ENCODE measurements at regions not wholly inside any gene's neighbourhood (a gene's known extent, or its start where the extent isn't known, plus 50 kb on each side); places are given as distances from the start of the nearest gene placed in this dataset.
A peak's percentile ranks its signal among the peaks of the same experiment; 100 is the strongest.

DNA sequence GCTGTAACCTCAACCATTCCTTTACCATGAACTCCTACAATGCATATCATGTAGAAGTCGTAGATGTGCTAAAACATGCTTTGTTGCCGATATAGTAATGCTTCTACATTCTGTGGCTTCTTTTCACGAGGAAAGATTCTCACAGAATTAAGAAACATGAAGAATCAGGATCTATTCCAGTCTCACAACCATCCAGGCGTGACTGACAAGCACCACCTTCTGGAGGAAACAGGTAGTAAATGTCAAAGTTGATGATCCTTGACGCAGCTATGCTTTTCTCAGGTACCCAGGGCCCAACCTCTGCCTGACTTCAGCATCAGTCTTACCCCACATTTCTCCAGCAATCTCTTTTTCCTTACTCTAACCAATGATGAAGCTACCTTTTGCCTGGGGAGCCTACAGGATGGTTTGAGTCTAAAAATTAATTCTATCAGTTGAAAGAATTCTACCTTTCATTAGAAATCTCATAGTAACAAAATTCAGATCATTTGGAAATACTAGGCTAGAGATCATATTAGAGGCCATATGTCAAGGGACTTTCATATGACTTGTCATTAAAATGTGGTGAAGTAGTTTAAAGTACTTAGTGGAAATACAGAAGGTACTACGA is 123.3 kb upstream of the RND3 start:
- Histone ChIP-seq H3K27me3 (replicated peaks; ENCODE audit: control insufficient read depth, insufficient read depth, low read length) (no peaks in the 10 kb centered on the region; the same call in 1 of the 2 replicates), H3K36me3 (ENCODE audit: control insufficient read depth, insufficient read depth, low read length) (no peaks in the 10 kb centered on the region), H3K4me3 (replicated peaks; ENCODE audit: low read depth, low read length) (no peak overlapping the region)
- TF ChIP-seq, protein P1, sequence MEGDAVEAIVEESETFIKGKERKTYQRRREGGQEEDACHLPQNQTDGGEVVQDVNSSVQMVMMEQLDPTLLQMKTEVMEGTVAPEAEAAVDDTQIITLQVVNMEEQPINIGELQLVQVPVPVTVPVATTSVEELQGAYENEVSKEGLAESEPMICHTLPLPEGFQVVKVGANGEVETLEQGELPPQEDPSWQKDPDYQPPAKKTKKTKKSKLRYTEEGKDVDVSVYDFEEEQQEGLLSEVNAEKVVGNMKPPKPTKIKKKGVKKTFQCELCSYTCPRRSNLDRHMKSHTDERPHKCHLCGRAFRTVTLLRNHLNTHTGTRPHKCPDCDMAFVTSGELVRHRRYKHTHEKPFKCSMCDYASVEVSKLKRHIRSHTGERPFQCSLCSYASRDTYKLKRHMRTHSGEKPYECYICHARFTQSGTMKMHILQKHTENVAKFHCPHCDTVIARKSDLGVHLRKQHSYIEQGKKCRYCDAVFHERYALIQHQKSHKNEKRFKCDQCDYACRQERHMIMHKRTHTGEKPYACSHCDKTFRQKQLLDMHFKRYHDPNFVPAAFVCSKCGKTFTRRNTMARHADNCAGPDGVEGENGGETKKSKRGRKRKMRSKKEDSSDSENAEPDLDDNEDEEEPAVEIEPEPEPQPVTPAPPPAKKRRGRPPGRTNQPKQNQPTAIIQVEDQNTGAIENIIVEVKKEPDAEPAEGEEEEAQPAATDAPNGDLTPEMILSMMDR (IDR thresholded peaks at IDR 0.05; ENCODE audit: insufficient read depth, low read length, poor library complexity, severe bottlenecking) = peak; percentile 49
- DNase-seq (ENCODE audit: extremely low read depth, insufficient read length) = no peak

- TF ChIP-seq, protein P1 (IDR thresholded peaks at IDR 0.05; ENCODE audit: insufficient read depth, low read length, poor library complexity, severe bottlenecking) = no peak
- H3K4me3 ChIP-seq (replicated peaks; ENCODE audit: low read depth, low read length) = no peak overlapping the region
- DNase-seq (ENCODE audit: extremely low read depth, insufficient read length) = no peak
- no peaks in the 10 kb centered on the region for H3K36me3 ChIP-seq (ENCODE audit: control insufficient read depth, insufficient read depth, low read length)
- no peaks in the 10 kb centered on the region; the same call in 1 of the 2 replicates for H3K27me3 ChIP-seq (replicated peaks; ENCODE audit: control insufficient read depth, insufficient read depth, low read length)
Observed at GRCh38 chr2:150609831-150610582, 122.5 kb upstream of the RND3 start.

- no peak overlapping the region for H3K4me3 ChIP-seq (replicated peaks; ENCODE audit: low read depth, low read length)
- no peaks in the 10 kb centered on the region for H3K27me3 ChIP-seq (replicated peaks; ENCODE audit: control insufficient read depth, insufficient read depth, low read length)
- H3K36me3 ChIP-seq (ENCODE audit: control insufficient read depth, insufficient read depth, low read length) = no peaks in the 10 kb centered on the region
- TF ChIP-seq, protein P1 (IDR thresholded peaks at IDR 0.05; ENCODE audit: insufficient read depth, low read length, poor library complexity, severe bottlenecking) = no peak
- no peak for DNase-seq (ENCODE audit: extremely low read depth, insufficient read length)
Observed at GRCh38 chr2:150608341-150608740, 120.9 kb upstream of the RND3 start.

- DNase-seq (ENCODE audit: extremely low read depth, insufficient read length) = no peak
- no peaks in the 10 kb centered on the region for H3K36me3 ChIP-seq (ENCODE audit: control insufficient read depth, insufficient read depth, low read length)
- TF ChIP-seq, protein P1 (IDR thresholded peaks at IDR 0.05; ENCODE audit: insufficient read depth, low read length, poor library complexity, severe bottlenecking) = no peak
Observed at GRCh38 chr2:150607390-150607811, 119.9 kb upstream of the RND3 start.

DNA sequence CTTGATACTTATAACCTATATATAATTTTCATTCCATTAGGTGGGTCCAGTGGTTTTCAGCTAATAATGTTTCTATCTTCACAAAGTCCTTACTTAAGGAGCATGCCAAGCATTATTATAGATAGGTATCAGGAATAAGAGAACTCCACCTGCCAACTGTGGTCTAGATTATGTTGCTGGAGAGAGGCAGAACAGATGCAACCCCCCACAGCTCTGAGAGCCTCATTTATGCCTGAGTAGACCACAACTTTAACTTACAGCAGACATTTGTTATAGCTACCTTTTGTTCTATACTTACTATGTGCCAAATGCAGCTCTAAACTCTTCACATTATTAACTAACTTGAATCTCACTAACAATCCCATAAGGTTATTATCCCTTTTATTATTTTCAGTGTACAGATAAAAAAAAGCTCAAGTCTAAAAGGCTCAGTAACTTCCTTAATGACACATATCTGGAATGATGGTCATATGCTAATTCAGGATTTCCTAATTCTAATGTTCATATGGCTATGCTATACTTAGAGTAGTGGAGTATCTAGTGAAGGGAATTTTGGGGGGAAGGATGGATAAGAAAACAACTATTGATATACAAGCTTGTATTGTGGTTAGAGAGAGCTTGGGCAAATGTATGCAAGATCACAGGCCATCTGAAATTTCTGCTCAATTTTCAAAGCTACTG is 119.1 kb upstream of the RND3 start:
- TF ChIP-seq, protein P1 (IDR thresholded peaks at IDR 0.05; ENCODE audit: insufficient read depth, low read length, poor library complexity, severe bottlenecking) = no peak
- no peaks in the 10 kb centered on the region for H3K36me3 ChIP-seq (ENCODE audit: control insufficient read depth, insufficient read depth, low read length)
- DNase-seq (ENCODE audit: extremely low read depth, insufficient read length) = no peak
- H3K4me3 ChIP-seq (replicated peaks; ENCODE audit: low read depth, low read length) = no peak overlapping the region
- H3K27me3 ChIP-seq (replicated peaks; ENCODE audit: control insufficient read depth, insufficient read depth, low read length) = no peaks in the 10 kb centered on the region

More at GRCh38 chr2:150607390-150607811, 119.9 kb upstream of the RND3 start:
- Histone ChIP-seq H3K4me3 (replicated peaks; ENCODE audit: low read depth, low read length) (no peak overlapping the region), H3K27me3 (replicated peaks; ENCODE audit: control insufficient read depth, insufficient read depth, low read length) (no peaks in the 10 kb centered on the region)

All from GM06990 (cell line).